HG03565 (cell line): ENCODE measurements at regions not wholly inside any gene's neighbourhood (a gene's known extent, or its start where the extent isn't known, plus 50 kb on each side); places are given as distances from the start of the nearest gene placed in this dataset.

Experiments used
- ATAC-seq: cut with Tn5 transposase; IDR thresholded peaks from one replicate; pipeline ENCODE4 v1.9.1; 2021; ENCODE audit warnings: mild to moderate bottlenecking, moderate library complexity; ENCODE audit not compliant: unreplicated experiment

DNA sequence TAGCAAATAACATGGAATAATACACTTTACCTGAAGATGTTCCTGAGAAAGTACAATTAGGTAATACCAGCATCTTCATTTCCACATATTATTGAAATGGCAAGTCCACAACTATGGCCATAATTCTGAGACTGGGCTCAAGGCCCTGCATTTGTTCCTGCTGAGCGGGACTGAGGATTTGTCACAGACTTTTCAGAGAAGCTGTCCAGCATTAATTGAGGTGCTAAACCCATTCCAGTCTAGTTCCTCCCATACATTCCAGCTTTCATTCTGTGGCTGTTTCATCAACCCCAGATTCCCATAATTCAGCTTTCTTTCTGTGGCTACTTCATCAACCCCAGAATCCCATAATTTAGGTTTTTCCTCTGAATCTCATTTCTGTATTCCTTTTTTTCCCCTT, 293.4 kb upstream of the GBE1 start:
- ATAC-seq: no peak

DNA sequence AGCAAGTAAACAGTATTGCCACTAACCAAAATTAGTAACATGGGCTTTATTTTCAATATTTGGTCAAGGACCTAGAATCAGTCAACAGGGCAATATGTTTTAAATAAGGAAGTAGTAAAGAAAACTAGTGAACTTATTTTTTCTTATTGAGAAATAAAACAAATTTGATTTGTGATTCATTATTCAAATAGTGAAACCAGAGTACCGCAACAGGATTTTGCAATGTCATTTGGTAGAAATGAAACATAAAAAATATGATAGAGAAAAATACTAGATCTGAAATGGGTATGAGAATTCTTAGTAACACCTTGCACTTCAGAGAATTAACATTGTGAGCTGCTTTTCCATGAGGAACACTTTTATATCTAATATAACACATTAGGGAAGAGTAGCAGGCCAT, 291.8 kb upstream of the GBE1 start:
- ATAC-seq: no peak

- no peak for ATAC-seq
Observed at GRCh38 chr3:82050382-82050781, 288.9 kb upstream of the GBE1 start.

DNA sequence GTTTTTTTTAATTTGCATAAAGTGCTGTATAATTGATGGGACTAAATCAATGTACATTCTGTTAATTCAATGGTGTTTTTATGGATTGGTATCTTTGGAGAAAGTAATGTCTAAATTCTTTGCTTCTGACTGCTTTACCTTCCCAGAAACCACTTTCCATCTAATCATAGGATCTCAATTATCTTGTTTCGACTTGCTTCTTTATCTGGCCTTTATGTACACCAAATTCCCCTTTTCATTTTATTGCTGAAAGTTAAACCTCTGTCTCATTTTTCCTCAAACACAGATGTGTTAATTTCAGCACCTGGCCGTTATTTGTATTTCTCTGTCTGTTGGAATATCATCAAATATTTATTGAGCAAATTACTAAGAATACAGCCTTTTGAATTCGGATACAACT, 287.3 kb upstream of the GBE1 start:
- ATAC-seq: no peak

GRCh38 chr3:82044930-82045705, 283.7 kb upstream of the GBE1 start:
- ATAC-seq: no peak

DNA sequence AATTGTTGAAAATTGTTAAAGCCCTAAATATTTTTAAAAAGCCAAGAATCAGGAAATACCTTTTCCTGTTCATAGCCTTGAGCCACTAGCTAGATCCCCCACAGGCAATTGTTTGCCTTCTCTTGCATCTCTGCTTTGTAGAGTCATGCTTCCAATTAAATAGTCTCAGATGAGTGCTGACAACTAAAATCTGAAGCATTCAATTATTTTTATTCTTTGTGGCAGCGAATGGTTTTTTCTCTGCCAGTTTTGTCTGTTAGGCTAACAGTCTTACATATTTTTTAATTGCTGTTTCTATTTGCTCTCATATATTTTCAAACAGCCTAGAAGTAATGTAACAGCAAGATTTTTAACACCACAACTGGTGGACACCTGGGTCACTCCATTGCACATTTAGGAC, 277.1 kb upstream of the GBE1 start:
- ATAC-seq: no peak

DNA sequence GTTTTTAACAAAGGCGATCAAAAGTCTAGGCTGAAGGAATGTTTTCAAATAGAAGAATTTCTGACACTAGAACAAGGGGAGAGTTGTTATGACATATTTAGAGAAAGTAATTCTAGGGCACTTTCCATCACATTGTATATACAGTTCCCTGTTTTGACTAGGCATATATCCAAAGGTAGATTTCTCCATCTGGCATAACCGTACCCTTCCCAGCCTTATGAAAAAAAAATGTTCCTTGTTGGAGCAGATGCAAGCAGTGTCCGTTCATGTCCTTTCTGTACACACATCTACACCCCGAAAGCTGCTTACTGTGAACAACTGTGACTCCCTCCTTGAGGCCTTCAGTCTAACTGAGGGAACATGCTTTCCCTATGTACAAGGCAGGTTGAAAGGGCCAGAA, 271.7 kb upstream of the GBE1 start:
- no peak for ATAC-seq

GRCh38 chr3:82031596-82031995, 270.2 kb upstream of the GBE1 start:
- ATAC-seq: no peak

DNA sequence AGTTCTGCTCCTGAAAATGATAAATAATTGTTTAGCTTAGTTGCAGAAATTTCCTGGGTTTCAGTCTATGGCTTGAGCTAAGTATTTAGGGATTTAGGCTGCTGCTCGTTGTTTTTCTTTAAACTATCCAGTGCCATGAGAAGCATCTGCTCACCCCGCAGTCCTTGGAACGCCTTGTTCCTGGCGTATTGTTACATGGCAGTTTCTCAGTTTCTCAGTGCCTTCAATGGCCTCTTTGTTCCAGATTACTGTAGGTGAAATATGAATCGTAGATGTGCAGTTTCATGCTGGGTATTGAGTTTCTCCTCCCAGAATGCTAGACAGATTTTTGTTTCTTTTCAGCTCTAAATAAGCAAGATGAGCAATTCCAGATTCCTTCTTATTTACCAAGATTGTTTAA, 269.5 kb upstream of the GBE1 start:
- no peak for ATAC-seq

- ATAC-seq: no peak
Observed at GRCh38 chr3:82022836-82023235, 261.4 kb upstream of the GBE1 start.

DNA sequence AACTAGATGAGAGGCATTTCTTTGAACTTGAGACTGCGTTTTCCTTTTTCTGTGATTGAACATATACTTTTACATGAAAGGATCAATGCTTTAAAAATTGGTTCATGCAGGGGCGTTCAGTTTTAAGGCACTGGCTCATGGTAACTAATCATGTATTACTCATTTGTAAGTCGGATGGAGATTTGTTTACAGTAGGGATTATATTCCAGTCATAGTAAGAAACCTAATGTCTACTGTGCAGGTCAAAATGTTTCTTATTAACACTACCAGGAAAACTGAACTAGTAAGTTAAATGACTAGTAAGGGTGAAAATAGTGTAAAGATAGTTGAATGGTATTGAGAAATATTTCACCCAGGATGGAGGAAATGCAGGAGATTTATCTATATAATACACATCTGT, 258.8 kb upstream of the GBE1 start:
- ATAC-seq: no peak

GRCh38 chr3:82015241-82015640, 253.8 kb upstream of the GBE1 start:
- no peak for ATAC-seq

DNA sequence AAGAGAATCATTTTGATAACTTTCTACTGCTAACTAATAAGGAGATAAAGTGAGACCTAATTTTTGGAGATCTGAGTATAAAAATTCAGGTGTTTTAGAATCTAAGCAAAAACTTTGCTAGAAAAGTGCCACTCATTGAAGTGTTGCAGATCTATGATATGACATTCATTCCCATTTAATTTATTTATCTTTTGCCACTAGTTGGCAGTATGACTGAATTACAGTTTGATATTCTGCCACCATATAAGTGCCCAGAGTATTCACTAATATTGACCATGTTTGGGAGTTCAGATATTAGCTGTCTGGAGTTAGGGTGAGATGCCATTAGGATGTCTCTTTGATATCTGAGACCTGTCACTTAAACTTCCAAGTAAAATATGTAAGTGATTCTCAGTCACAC, 251.3 kb upstream of the GBE1 start:
- ATAC-seq: no peak

DNA sequence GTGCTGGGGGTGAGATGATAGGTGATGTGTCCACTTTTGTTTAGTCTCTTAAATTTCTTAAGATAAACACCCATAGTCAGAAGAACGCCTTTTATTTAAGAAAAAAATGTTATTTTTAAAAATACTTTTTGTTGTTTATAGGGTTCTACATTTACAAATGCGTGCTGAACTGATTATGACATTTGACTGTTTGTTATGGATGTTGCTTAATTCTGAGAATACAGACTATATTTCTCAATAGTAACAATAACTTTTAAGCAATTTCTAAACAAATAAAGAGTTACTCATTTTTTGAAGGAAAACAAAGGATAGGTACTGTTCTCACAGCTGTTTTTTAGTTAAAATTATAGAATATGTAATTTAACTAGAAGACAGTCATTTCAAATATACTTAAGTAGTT, 249.9 kb upstream of the GBE1 start:
- ATAC-seq: no peak

- no peak for ATAC-seq
Observed at GRCh38 chr3:82005266-82005665, 243.8 kb upstream of the GBE1 start.

GRCh38 chr3:82004266-82004665, 242.8 kb upstream of the GBE1 start:
- no peak for ATAC-seq

- no peak for ATAC-seq
Observed at GRCh38 chr3:82002986-82003642, 241.7 kb upstream of the GBE1 start.

DNA sequence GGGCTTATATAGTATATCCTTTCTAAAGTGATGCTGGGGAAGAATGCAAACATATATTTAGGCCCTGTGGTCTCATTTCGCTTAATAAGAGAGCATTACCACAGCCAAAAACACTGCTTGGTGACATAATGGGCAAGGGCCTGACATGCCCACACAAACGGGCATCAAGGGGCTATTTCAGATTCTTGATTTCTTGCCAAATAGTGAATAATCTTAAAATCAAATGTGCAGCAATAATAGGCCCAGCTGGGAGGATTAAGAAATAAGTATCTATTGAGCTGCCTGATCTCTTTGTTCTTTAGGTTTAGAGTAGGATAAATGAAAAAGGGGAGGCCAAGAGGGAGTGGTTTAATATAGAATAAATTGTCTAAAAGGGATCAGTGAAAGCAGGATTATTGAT, 241.0 kb upstream of the GBE1 start:
- ATAC-seq: no peak

DNA sequence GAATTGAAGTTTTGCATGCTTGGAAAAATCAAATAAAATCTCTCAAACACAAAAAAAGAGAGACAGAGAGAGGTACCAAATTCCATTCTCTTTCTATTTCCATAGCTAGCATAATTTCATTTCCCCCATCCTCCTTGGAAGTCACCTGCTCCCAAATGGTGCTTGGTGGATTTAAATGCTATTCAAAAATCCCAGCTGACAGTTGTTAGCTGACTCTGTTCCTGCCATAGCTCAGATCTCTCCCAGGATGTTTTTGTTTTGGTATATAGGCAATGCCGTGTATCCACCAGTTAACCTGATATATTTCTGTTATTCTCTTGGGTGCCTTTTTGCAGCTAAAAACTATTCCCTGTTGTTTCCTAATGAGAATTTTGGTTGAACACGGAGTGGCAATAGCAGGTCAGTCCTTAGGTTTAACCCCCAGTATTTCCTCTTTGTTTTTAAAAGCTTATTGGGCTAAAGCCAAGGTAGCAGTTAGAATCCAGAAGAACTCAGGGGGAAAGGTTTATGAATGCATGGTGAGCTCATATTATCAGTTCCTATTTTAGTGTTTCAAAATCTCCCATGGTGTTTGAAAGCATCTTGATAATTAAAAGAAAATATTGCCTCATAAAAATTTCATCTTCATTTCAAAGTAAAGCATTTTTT, 240.0 kb upstream of the GBE1 start:
- ATAC-seq: no peak

- no peak for ATAC-seq
Observed at GRCh38 chr3:82000773-82001172, 239.3 kb upstream of the GBE1 start.

- ATAC-seq: no peak
Observed at GRCh38 chr3:82000350-82000749, 238.9 kb upstream of the GBE1 start.

- ATAC-seq: no peak
Observed at GRCh38 chr3:81998907-81999306, 237.5 kb upstream of the GBE1 start.
